ENCODE measurements at regions not wholly inside any gene's neighbourhood (a gene's known extent, or its start where the extent isn't known, plus 50 kb on each side); places are given as distances from the start of the nearest gene placed in this dataset.

GRCh38 chr1:239840336-239840735 lies 251.3 kb upstream of the FMN2 start:
- DNase-seq: no peak

- DNase-seq: no peak
These were observed 250.9 kb upstream of the FMN2 start for GRCh38 chr1:239840790-239841189.

- no peak for DNase-seq
These were observed 250.1 kb upstream of the FMN2 start for GRCh38 chr1:239841631-239842030.

GRCh38 chr1:239843541-239843940 lies 248.1 kb upstream of the FMN2 start:
- DNase-seq: no peak

- DNase-seq: no peak
These were observed 246.8 kb upstream of the FMN2 start for GRCh38 chr1:239844833-239845232.

GRCh38 chr1:239854922-239855321 lies 236.8 kb upstream of the FMN2 start:
- DNase-seq: no peak

- DNase-seq: no peak
These were observed 235.6 kb upstream of the FMN2 start for GRCh38 chr1:239856067-239856466.

- no peak for DNase-seq
These were observed 234.8 kb upstream of the FMN2 start for GRCh38 chr1:239856924-239857323.

- DNase-seq: peak; percentile 5
These were observed 233.6 kb upstream of the FMN2 start for GRCh38 chr1:239858057-239858456.

- DNase-seq: no peak
These were observed 233.2 kb upstream of the FMN2 start for GRCh38 chr1:239858529-239858928.

GRCh38 chr1:239861985-239862384 lies 229.7 kb upstream of the FMN2 start:
- no peak for DNase-seq

GRCh38 chr1:239868058-239868832 lies 223.4 kb upstream of the FMN2 start:
- DNase-seq: no peak

GRCh38 chr1:239870194-239870593 lies 221.5 kb upstream of the FMN2 start:
- no peak for DNase-seq

- no peak for DNase-seq
These were observed 219.1 kb upstream of the FMN2 start for GRCh38 chr1:239872626-239873025.

- DNase-seq: no peak
These were observed 216.9 kb upstream of the FMN2 start for GRCh38 chr1:239874831-239875230.

GRCh38 chr1:239879321-239880170 lies 212.1 kb upstream of the FMN2 start:
- DNase-seq: no peak

- no peak for DNase-seq
These were observed 208.7 kb upstream of the FMN2 start for GRCh38 chr1:239882967-239883366.

GRCh38 chr1:239884796-239885195 lies 206.9 kb upstream of the FMN2 start:
- no peak for DNase-seq

- DNase-seq: no peak
These were observed 205.4 kb upstream of the FMN2 start for GRCh38 chr1:239886266-239886665.

- DNase-seq: no peak
These were observed 203.0 kb upstream of the FMN2 start for GRCh38 chr1:239888639-239889038.

- DNase-seq: no peak
These were observed 199.9 kb upstream of the FMN2 start for GRCh38 chr1:239891621-239892358.

- DNase-seq: no peak
These were observed 199.1 kb upstream of the FMN2 start for GRCh38 chr1:239892602-239893001.

- no peak for DNase-seq
These were observed 198.5 kb upstream of the FMN2 start for GRCh38 chr1:239893127-239893731.

Data from fibroblast of skin of right quadriceps (primary cell).